Smooth muscle cell (in vitro differentiated cells): ENCODE measurements at regions not wholly inside any gene's neighbourhood (a gene's known extent, or its start where the extent isn't known, plus 50 kb on each side); places are given as distances from the start of the nearest gene placed in this dataset.
A peak's percentile ranks its signal among the peaks of the same experiment; 100 is the strongest.

Experiments used
- DNase-seq: peaks from one replicate; lab custom pipeline; 2025; ENCODE audit not compliant: unreplicated experiment; lab: John Stamatoyannopoulos, UW
- H2AFZ ChIP-seq: fragments of 200-600 bp; sonication (generic); 2 replicates; pipeline ENCODE4 v1.6.0; 2016; ENCODE audit warnings: antibody characterized with exemption, low read depth, mild to moderate bottlenecking
- H3F3A ChIP-seq: fragments of 200-600 bp; sonication (generic); 2 replicates; pipeline ENCODE4 v1.6.0; 2017; ENCODE audit warnings: antibody characterized with exemption, low read depth
- H3K27ac ChIP-seq: fragments of 200-600 bp; sonication (generic); 2 replicates; pipeline ENCODE4 v1.5.1; 2016; ENCODE audit warnings: low read depth, mild to moderate bottlenecking
- H3K27me3 ChIP-seq: fragments of 200-600 bp; sonication (generic); 2 replicates; pipeline ENCODE4 v1.6.1; 2016; ENCODE audit warnings: low read depth, mild to moderate bottlenecking
- H3K36me3 ChIP-seq: fragments of 200-600 bp; sonication (generic); 2 replicates; pipeline ENCODE4 v1.5.1; 2016; ENCODE audit warnings: low read depth
- H3K4me1 ChIP-seq: fragments of 200-600 bp; sonication (generic); 2 replicates; pipeline ENCODE4 v1.5.1; 2016; ENCODE audit warnings: low read depth
- H3K4me2 ChIP-seq: fragments of 200-600 bp; sonication (generic); 2 replicates; pipeline ENCODE4 v1.6.0; 2016; ENCODE audit warnings: mild to moderate bottlenecking
- H3K4me3 ChIP-seq: fragments of 200-600 bp; sonication (generic); 2 replicates; pipeline ENCODE4 v1.5.1; 2016; ENCODE audit warnings: mild to moderate bottlenecking
- H3K79me2 ChIP-seq: fragments of 200-600 bp; sonication (generic); 2 replicates; pipeline ENCODE4 v1.6.0; 2016; ENCODE audit warnings: low read depth, mild to moderate bottlenecking
- H3K9ac ChIP-seq: fragments of 200-600 bp; sonication (generic); 2 replicates; pipeline ENCODE4 v1.6.0; 2016; ENCODE audit warnings: low read depth
- H3K9me3 ChIP-seq: fragments of 200-600 bp; sonication (generic); replicated peaks from 2 replicates; pipeline ENCODE4 v1.5.1; 2016; ENCODE audit warnings: low read depth
- H4K20me1 ChIP-seq: fragments of 200-600 bp; sonication (generic); 2 replicates; pipeline ENCODE4 v1.6.0; 2016; ENCODE audit warnings: low read depth
- WGBS: methylation state at CpG from one replicate; pipeline ENCODE4 v1.1.7; 2016; ENCODE audit warnings: low lambda C conversion rate; 5-methylcytosine and 5-hydroxymethylcytosine counted together
- TF ChIP-seq, protein P1 (sequence below): fragments of 200-600 bp; sonication (generic); IDR thresholded peaks from 2 replicates; pipeline ENCODE4 v1.5.1; 2017; ENCODE audit warnings: borderline replicate concordance, mild to moderate bottlenecking, antibody characterized with exemption; ENCODE audit not compliant: insufficient read depth, poor library complexity, severe bottlenecking

- H3K79me2 ChIP-seq = peaks cover 75% of the 10 kb centered on the region
- H3K4me1 ChIP-seq = peaks cover 51% of the 10 kb centered on the region
- H3K36me3 ChIP-seq = no peaks in the 10 kb centered on the region
- peaks cover 24% of the 10 kb centered on the region for H3F3A ChIP-seq
- peak overlapping the region; percentile 87 for H3K27ac ChIP-seq
- no peaks in the 10 kb centered on the region for H3K9me3 ChIP-seq
- H2AFZ ChIP-seq = no peak overlapping the region
- 85% methylated on average over 14 of the region's 14 CpGs for WGBS
- TF ChIP-seq, protein P1, sequence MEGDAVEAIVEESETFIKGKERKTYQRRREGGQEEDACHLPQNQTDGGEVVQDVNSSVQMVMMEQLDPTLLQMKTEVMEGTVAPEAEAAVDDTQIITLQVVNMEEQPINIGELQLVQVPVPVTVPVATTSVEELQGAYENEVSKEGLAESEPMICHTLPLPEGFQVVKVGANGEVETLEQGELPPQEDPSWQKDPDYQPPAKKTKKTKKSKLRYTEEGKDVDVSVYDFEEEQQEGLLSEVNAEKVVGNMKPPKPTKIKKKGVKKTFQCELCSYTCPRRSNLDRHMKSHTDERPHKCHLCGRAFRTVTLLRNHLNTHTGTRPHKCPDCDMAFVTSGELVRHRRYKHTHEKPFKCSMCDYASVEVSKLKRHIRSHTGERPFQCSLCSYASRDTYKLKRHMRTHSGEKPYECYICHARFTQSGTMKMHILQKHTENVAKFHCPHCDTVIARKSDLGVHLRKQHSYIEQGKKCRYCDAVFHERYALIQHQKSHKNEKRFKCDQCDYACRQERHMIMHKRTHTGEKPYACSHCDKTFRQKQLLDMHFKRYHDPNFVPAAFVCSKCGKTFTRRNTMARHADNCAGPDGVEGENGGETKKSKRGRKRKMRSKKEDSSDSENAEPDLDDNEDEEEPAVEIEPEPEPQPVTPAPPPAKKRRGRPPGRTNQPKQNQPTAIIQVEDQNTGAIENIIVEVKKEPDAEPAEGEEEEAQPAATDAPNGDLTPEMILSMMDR = no peak
- H3K9ac ChIP-seq = peak overlapping the region; percentile 62
- peak overlapping the region; percentile 36 for H3K4me3 ChIP-seq
- DNase-seq = no peak
- peak overlapping the region; percentile 80 for H3K4me2 ChIP-seq
- peaks cover 26% of the 10 kb centered on the region for H4K20me1 ChIP-seq
- H3K27me3 ChIP-seq = no peaks in the 10 kb centered on the region
Observed at GRCh38 chr2:120866483-120867140, 130.9 kb downstream of the GLI2 start.

DNA sequence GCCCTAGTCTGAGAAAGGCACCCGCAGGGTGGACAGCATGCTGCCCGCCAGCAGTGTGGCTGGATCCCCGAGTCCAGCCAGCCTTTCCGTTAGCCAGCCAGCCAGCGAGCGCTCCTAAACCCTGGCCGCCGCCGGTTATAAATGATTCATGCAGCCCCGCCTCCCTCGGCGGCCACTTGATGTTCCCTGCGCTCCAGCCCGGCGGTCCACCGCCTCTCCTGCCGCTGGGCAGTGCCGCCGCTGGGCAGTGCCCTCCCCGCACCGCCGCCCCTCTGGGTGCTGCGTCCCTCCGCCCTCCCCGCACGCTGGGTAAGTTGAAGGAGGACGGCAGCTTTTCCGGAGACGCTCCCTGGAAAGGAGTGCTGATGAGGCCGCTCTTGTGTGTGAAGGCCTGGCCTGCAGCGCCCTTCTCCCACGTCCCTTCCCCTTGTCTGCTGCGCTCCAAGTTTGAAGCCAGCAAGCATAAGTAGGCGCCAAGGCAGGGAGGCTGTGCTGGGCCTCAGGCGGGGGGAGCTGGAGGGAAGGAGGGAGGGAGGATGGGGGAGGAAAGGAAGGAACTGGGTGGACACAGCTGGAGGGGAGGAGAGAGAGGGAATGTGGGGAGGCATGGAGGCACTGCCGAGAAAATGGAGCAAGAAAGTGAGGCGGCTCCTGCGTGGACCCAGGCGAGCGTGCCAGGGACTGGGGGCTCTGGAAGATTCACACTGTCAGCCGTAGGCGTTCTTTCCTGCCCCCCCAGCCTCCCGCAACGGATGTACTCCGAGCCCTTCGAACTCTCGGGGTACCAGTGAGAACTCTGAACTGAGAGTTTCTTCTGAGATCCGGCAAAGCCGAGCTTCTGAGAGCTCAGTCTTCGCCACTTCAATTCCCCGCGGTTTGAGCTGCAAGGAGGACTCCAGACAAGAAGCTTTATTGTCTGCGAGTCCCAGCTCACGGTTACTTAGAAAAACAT lies 131.9 kb downstream of the GLI2 start:
- Histone ChIP-seq H3K9me3 (no peaks in the 10 kb centered on the region), H3F3A (peaks cover 21% of the 10 kb centered on the region), H3K27ac (peak overlapping the region; percentile 87), H3K4me2 (peak overlapping the region; percentile 80), H3K4me1 (peaks cover 42% of the 10 kb centered on the region), H4K20me1 (peaks cover 35% of the 10 kb centered on the region), H3K27me3 (no peaks in the 10 kb centered on the region), H2AFZ (peak overlapping the region; percentile 1), H3K79me2 (peaks cover 81% of the 10 kb centered on the region), H3K4me3 (peak overlapping the region; percentile 36), H3K36me3 (no peaks in the 10 kb centered on the region), H3K9ac (peak overlapping the region; percentile 62)
- peak; percentile 78 for DNase-seq
- TF ChIP-seq, protein P1 = no peak
- WGBS = 17% methylated on average over 38 of the region's 54 CpGs

GRCh38 chr2:120868366-120868765 lies 132.7 kb downstream of the GLI2 start:
- no peaks in the 10 kb centered on the region for H3K27me3 ChIP-seq
- peaks cover 81% of the 10 kb centered on the region for H3K79me2 ChIP-seq
- peak overlapping the region; percentile 87 for H3K27ac ChIP-seq
- no peaks in the 10 kb centered on the region for H3K36me3 ChIP-seq
- H3K9ac ChIP-seq = no peak overlapping the region
- TF ChIP-seq, protein P1 = no peak
- WGBS = 80% methylated on average over 4 of the region's 4 CpGs
- DNase-seq = no peak
- H3K4me1 ChIP-seq = peaks cover 35% of the 10 kb centered on the region
- peak overlapping the region; percentile 80 for H3K4me2 ChIP-seq
- peak overlapping the region; percentile 36 for H3K4me3 ChIP-seq
- no peaks in the 10 kb centered on the region for H3K9me3 ChIP-seq
- H4K20me1 ChIP-seq = peaks cover 42% of the 10 kb centered on the region
- no peak overlapping the region for H2AFZ ChIP-seq
- H3F3A ChIP-seq = peaks cover 14% of the 10 kb centered on the region
